ENCODE measurements at regions not wholly inside any gene's neighbourhood (a gene's known extent, or its start where the extent isn't known, plus 50 kb on each side); places are given as distances from the start of the nearest gene placed in this dataset.

- Histone ChIP-seq H4K20me1 (ENCODE audit: insufficient read depth, low read length) (no peaks in the 10 kb centered on the region), H3K79me2 (ENCODE audit: insufficient read depth, low read length) (no peaks in the 10 kb centered on the region)
These were observed 104.4 kb upstream of the GLI2 start for GRCh38 chr2:120631236-120631635.

DNA sequence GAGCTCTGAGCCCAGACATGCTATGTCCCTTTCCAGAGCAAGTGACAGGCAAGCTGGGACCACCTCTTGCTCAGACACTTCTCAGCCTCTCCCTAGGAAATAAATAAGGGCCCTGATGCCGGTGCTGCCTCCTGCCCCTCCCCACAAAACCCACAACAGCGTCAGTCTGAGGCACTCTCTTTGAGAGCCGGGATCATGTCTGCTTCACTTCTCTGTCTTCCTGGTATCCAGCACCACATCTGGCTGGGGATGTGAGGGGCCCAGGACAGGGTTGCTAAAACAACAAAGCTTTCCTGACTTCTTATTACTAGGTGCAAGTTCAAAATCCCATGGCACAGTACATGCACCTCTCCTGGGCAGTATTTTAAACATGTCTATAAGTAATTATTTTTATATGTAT lies 103.9 kb upstream of the GLI2 start:
- no peaks in the 10 kb centered on the region for H3K9me2 ChIP-seq (ENCODE audit: low read depth, low read length)
- no peak overlapping the region for H2AFZ ChIP-seq (ENCODE audit: low read length)
- H3K4me2 ChIP-seq (ENCODE audit: low read length) = no peak overlapping the region
- no peak for TF ChIP-seq EZH2 (IDR thresholded peaks at IDR 0.05; ENCODE audit: borderline replicate concordance, low read length)
- no peak for TF ChIP-seq CTCF (IDR thresholded peaks at IDR 0.05; ENCODE audit: low read length)
- no peaks in the 10 kb centered on the region for H3K9me3 ChIP-seq (ENCODE audit: low read length)
- no peaks in the 10 kb centered on the region for H3K4me1 ChIP-seq (ENCODE audit: insufficient read depth, low read length, severe bottlenecking)
- no peaks in the 10 kb centered on the region for H3K36me3 ChIP-seq (ENCODE audit: insufficient read depth, low read length)
- no peak overlapping the region for H3K27ac ChIP-seq (ENCODE audit: low read depth, low read length, poor library complexity, severe bottlenecking)
- H3K9ac ChIP-seq (ENCODE audit: low read length) = no peak overlapping the region
- no peaks in the 10 kb centered on the region for H3K79me2 ChIP-seq (ENCODE audit: insufficient read depth, low read length)
- no peak overlapping the region for H3K4me3 ChIP-seq (ENCODE audit: low read depth, low read length, poor library complexity, severe bottlenecking)
- no peaks in the 10 kb centered on the region for H3F3A ChIP-seq (ENCODE audit: insufficient read depth, low read length)
- no peaks in the 10 kb centered on the region for H4K20me1 ChIP-seq (ENCODE audit: insufficient read depth, low read length)
- H3K27me3 ChIP-seq (ENCODE audit: insufficient read depth, low read length) = no peaks in the 10 kb centered on the region

More at GRCh38 chr2:120631236-120631635, 104.4 kb upstream of the GLI2 start:
- H3F3A ChIP-seq (ENCODE audit: insufficient read depth, low read length) = no peaks in the 10 kb centered on the region
- no peaks in the 10 kb centered on the region for H3K9me3 ChIP-seq (ENCODE audit: low read length)
- TF ChIP-seq EZH2 (IDR thresholded peaks at IDR 0.05; ENCODE audit: borderline replicate concordance, low read length) (no peak), CTCF (IDR thresholded peaks at IDR 0.05; ENCODE audit: low read length) (no peak)
- no peaks in the 10 kb centered on the region for H3K36me3 ChIP-seq (ENCODE audit: insufficient read depth, low read length)
- H3K4me2 ChIP-seq (ENCODE audit: low read length) = no peak overlapping the region
- H3K9me2 ChIP-seq (ENCODE audit: low read depth, low read length) = no peaks in the 10 kb centered on the region
- H3K4me1 ChIP-seq (ENCODE audit: insufficient read depth, low read length, severe bottlenecking) = no peaks in the 10 kb centered on the region
- no peak overlapping the region for H3K4me3 ChIP-seq (ENCODE audit: low read depth, low read length, poor library complexity, severe bottlenecking)
- no peak overlapping the region for H2AFZ ChIP-seq (ENCODE audit: low read length)
- H3K27me3 ChIP-seq (ENCODE audit: insufficient read depth, low read length) = no peaks in the 10 kb centered on the region
- no peak overlapping the region for H3K9ac ChIP-seq (ENCODE audit: low read length)
- no peak overlapping the region for H3K27ac ChIP-seq (ENCODE audit: low read depth, low read length, poor library complexity, severe bottlenecking)

DNA sequence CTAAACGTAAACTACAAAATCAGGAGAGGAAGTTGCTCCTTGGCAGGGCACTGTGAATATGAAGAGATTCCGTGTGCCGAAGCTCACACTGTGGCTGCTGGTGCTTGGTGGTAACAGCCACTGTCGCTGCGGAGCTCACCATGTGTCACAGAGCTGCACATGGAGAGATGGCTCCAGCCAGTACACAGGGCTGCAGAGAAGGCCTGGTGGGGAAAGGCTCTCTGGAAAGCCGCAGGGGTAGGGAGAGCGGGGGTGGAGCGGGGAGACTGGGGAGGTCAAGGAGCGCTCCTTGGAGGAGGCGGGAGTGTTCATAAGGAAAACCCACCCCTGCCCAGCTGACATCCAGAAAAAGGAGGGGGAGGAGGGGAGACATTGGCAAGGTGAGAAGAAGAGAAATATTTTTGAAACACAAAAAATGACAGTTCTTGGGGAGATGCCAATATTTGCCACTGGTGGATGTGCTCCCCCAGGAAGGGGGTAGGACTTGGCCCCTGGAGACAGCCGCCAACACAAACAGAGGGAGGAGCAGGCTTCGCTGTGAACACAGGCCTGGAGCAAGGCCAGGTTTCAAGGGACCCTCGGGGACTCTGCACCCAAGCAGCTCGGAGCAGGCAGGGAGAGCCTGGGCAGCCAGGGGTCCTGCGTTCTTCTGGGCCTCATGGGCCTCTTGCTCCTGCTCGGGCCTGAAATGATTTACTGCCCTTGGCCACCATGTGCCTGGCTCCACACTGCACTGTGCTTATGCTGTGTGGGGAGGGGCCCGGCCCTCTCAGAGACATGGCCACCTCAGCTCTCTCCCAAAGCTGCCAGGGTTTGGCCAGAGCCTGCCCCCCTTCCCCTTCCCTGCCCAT lies 102.6 kb upstream of the GLI2 start:
- Histone ChIP-seq H3K9ac (ENCODE audit: low read length) (no peak overlapping the region), H3K9me2 (ENCODE audit: low read depth, low read length) (no peaks in the 10 kb centered on the region), H3K36me3 (ENCODE audit: insufficient read depth, low read length) (no peaks in the 10 kb centered on the region), H3K4me2 (ENCODE audit: low read length) (no peak overlapping the region), H2AFZ (ENCODE audit: low read length) (no peak overlapping the region), H3K4me1 (ENCODE audit: insufficient read depth, low read length, severe bottlenecking) (no peaks in the 10 kb centered on the region), H3K79me2 (ENCODE audit: insufficient read depth, low read length) (no peaks in the 10 kb centered on the region), H3K27me3 (ENCODE audit: insufficient read depth, low read length) (no peaks in the 10 kb centered on the region), H3K4me3 (ENCODE audit: low read depth, low read length, poor library complexity, severe bottlenecking) (no peak overlapping the region), H3F3A (ENCODE audit: insufficient read depth, low read length) (no peaks in the 10 kb centered on the region), H3K27ac (ENCODE audit: low read depth, low read length, poor library complexity, severe bottlenecking) (no peak overlapping the region), H3K9me3 (ENCODE audit: low read length) (no peaks in the 10 kb centered on the region), H4K20me1 (ENCODE audit: insufficient read depth, low read length) (no peaks in the 10 kb centered on the region)
- TF ChIP-seq CTCF (IDR thresholded peaks at IDR 0.05; ENCODE audit: low read length) = no peak
- TF ChIP-seq EZH2 (IDR thresholded peaks at IDR 0.05; ENCODE audit: borderline replicate concordance, low read length) = no peak

Measured in OCI-LY1 (cell line).